Epithelial cell of esophagus (primary cell): ENCODE measurements at regions not wholly inside any gene's neighbourhood (a gene's known extent, or its start where the extent isn't known, plus 50 kb on each side); places are given as distances from the start of the nearest gene placed in this dataset.
"Not testable (repeated sequence)": the region's sequence is repeated elsewhere in the genome, so short reads cannot be mapped to it uniquely, and the experiment has no call there.

ENCODE experiments used
- DNase-seq: peaks from one replicate; pipeline ENCODE4 v3.0.0; 2010; ENCODE audit warnings: low read depth
- H3K4me3 ChIP-seq: 2 replicates; pipeline ENCODE4 v1.5.1; 2011; ENCODE audit warnings: mild to moderate bottlenecking, low read length, control low read depth
- TF ChIP-seq, protein P1 (sequence below): IDR thresholded peaks from 2 replicates; pipeline ENCODE4 v1.5.1; 2011; ENCODE audit warnings: low read depth, mild to moderate bottlenecking, low read length, control low read depth, inconsistent platforms; ENCODE audit not compliant: insufficient read depth; ENCODE audit errors: missing control alignments

DNA sequence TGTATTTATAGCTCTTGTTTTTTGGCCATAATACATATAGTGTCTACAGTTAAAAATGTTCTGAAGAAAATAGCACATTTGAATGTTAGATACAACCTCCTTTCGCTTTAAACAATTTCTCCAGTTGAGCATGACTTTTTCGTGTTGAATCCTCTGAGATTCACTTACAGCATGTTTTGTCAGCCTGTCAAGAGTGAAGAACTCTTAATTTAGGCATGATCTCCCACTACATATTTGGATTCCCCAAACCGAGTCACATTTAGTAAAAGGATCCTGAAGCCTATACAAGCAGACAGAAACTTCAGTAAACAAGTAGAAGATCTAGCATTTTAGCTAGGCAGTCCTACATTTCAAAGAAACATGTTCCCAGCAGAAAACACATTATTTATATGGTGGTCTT lies 796.6 kb downstream of the MCTP2 start:
- no peak overlapping the region for H3K4me3 ChIP-seq
- no peak for DNase-seq
- TF ChIP-seq, protein P1, sequence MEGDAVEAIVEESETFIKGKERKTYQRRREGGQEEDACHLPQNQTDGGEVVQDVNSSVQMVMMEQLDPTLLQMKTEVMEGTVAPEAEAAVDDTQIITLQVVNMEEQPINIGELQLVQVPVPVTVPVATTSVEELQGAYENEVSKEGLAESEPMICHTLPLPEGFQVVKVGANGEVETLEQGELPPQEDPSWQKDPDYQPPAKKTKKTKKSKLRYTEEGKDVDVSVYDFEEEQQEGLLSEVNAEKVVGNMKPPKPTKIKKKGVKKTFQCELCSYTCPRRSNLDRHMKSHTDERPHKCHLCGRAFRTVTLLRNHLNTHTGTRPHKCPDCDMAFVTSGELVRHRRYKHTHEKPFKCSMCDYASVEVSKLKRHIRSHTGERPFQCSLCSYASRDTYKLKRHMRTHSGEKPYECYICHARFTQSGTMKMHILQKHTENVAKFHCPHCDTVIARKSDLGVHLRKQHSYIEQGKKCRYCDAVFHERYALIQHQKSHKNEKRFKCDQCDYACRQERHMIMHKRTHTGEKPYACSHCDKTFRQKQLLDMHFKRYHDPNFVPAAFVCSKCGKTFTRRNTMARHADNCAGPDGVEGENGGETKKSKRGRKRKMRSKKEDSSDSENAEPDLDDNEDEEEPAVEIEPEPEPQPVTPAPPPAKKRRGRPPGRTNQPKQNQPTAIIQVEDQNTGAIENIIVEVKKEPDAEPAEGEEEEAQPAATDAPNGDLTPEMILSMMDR: no peak

DNA sequence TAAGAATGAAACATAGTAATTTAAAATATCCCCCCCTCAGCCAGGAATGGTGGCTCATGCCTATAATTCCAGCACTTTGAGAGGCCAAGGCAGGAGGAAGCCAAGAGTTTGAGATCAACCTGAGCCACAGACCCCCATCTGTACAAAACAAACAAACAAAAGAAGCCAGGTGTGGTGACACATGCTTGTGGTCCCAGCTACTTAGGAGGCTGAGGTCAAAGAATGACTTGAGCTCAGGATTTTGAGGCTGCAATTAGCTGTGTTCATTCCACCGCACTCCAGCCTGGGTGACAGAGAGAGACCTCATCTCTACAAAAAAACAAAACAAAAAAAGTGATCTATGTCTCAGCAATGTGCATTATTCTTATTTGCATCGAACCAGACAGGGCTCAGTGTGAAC lies 800.8 kb downstream of the MCTP2 start:
- H3K4me3 ChIP-seq: no peak overlapping the region
- TF ChIP-seq, protein P1: no peak
- no peak for DNase-seq

DNA sequence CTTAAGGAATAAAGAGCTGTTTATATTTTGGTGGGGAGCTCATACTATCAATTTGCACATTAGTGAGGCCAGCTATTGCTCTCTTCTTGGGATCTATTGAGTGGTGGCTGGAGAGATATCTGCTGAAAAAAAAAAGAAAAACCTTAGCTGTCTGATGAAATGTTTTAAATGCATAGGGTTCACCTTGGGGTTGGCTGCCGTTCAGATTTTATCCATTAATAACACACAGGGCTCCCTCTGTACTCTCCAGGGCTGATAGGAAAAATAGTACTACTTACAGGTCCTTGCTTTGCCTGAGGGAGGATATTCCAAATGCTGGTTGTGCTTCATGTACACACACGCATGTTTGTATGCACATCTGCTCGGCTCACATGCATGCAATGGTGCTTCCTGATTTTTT lies 803.7 kb downstream of the MCTP2 start:
- TF ChIP-seq, protein P1: no peak
- no peak overlapping the region for H3K4me3 ChIP-seq
- DNase-seq: no peak

DNA sequence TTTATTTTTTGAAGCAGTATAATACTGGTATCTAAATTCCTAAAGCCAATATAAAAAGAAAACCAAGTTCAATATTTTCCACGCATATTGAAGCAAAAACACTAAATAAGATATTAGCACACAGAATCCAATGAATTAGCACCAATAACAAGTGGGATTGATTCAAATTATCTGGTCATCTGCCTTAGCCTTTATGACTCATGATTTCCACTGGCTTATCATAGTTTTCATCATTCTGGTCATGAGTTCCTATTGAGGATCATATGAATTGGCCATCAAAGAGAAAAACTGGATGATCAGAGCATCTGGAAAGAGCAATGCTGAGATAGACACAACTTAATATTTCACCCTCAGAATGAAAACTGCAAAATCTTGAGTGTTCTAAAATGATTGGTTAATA lies 809.9 kb downstream of the MCTP2 start:
- no peak for DNase-seq
- no peak overlapping the region for H3K4me3 ChIP-seq
- TF ChIP-seq, protein P1: no peak

DNA sequence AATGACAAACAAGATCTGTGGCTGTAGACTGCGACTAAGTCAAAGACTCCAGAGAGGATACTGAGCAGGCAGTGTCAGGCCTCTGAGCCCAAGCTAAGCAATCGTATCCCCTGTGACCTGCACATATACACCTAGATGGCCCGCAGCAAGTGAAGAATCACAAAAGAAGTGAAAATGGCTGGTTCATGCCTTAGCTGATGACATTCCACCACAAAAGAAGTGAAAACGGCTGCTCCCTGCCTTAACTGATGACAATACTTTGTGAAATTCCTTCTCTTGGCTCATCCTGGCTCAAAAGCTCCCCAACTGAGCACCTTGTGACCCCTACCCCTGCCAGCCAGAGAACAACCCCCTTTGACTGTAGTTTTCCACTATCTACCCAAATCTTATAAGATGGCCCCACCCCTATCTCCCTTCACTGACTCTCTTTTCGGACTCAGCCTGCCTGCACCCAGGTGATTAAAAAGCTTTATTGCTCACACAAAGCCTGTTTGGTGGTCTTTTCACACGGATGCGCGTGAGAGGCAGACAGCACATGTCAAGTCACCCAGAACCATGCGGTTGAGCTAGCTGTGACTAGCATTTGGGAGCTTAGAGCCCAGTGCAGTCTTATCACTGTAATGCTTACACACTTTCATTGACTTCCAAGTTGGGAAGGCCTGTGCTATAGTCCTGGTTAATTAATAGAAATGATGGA lies 812.0 kb downstream of the MCTP2 start:
- DNase-seq, H3K4me3 ChIP-seq: not testable (repeated sequence)

DNA sequence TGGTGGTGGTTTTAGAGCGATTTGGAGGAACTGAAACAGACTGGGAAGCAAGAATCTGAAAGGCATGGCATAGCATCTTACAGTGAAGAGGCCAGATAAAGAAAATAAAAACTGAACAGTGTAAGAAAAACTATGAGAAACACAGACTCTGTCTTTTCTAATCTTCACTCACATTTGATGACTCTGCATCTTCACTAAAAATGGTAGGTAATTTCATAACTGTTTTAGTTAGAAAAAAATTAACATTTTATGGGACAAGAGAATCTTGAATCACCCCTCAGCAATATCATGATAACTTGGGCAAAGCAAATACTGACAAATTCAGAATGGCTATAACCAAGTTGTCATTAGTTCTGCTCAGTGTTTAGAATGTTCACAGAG lies 812.6 kb downstream of the MCTP2 start:
- DNase-seq: no peak
- TF ChIP-seq, protein P1: no peak
- H3K4me3 ChIP-seq: no peak overlapping the region

DNA sequence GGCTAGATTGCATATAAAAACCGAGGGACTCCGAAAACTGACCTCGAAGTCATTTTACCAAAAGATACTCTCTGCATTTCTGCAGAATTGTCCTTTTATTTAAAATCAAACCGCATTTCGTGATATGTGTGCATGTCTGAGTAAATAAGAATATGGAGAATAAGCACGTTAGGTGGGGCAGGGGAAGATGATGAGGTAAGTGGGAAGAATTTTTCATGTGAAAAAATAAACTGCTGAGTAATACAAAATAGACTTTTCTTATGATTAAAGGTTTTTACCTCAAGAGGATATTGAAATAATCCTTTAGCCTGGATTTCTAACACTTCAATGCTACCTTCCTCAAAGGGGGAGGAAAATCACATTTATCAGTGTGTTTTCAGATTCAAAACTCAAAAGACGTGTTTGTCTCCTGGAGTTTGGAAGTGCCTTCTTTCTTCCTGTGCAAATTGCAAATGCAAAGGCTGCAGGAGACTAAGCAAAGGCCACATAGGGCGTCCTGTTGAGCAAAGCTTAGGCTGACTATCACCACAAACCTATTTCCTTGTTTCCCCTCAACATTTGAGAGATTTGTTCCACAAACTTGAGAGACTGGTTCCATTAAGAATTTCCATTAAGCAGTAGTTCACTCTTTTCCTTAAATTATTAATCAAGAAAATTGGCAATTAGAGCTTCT lies 813.5 kb downstream of the MCTP2 start:
- TF ChIP-seq, protein P1: no peak
- H3K4me3 ChIP-seq: no peak overlapping the region
- DNase-seq: no peak
